Esophagus squamous epithelium (tissue), 5 donors: ENCODE measurements at regions not wholly inside any gene's neighbourhood (a gene's known extent, or its start where the extent isn't known, plus 50 kb on each side); places are given as distances from the start of the nearest gene placed in this dataset.

Experiments
- DNase-seq: peaks from one replicate; lab custom pipeline; 2025; lab: John Stamatoyannopoulos, UW
- H3K27ac ChIP-seq, 4 donors: fragments of 200-600 bp; sonication (generic); one replicate each; pipeline ENCODE4 v1.5.1; 2016 to 2019; ENCODE audit warnings: mild to moderate bottlenecking in 1 of 4
- H3K27me3 ChIP-seq, 4 donors: fragments of 200-600 bp; sonication (generic); 1 replicate in 3 of 4; 2 replicates in 1 of 4; pipeline versions ENCODE4 v1.5.1 to v1.6.0; 2017 to 2021; ENCODE audit warnings: antibody characterized with exemption in 1 of 4
- H3K36me3 ChIP-seq, 3 donors: fragments of 200-600 bp; sonication (generic); one replicate each; pipeline ENCODE4 v1.5.1; 2016 to 2019
- H3K4me1 ChIP-seq, 3 donors: fragments of 200-600 bp; sonication (generic); one replicate each; pipeline ENCODE4 v1.5.1; 2017 to 2019
- H3K4me3 ChIP-seq, 4 donors: fragments of 200-600 bp; sonication (generic); 1 replicate in 3 of 4; 2 replicates in 1 of 4; pipeline ENCODE4 v1.5.1; 2016 to 2019; ENCODE audit warnings: mild to moderate bottlenecking in 2 of 4, moderate library complexity in 1 of 4
- H3K9me3 ChIP-seq, 3 donors: fragments of 200-600 bp; sonication (generic); one replicate each; pipeline ENCODE4 v1.5.1; 2016 to 2019
- CTCF ChIP-seq, 6 experiments: fragments of 450-650 bp in 4 of 6; fragments of 200-600 bp in 2 of 6; sonication (generic) in 2 of 6; IDR thresholded peaks; one replicate each; pipeline ENCODE4 v1.5.1; 2016 to 2019; ENCODE audit warnings: antibody characterized with exemption in 6 of 6, mild to moderate bottlenecking in 4 of 6, moderate library complexity in 4 of 6
- POLR2A ChIP-seq, 4 donors: fragments of 450-650 bp; IDR thresholded peaks; one replicate each; pipeline ENCODE4 v1.6.1; 2017; ENCODE audit warnings: antibody characterized with exemption in 4 of 4, mild to moderate bottlenecking in 4 of 4, moderate library complexity in 3 of 4
- WGBS, 2 donors: methylation state at CpG; one replicate each; pipeline ENCODE4 v1.1.5; 2018; 5-methylcytosine and 5-hydroxymethylcytosine counted together
- intact Hi-C: fragments of 100-400 bp; cut with DNase I; formaldehyde crosslinking; loops from one replicate; pipeline ENCODE4 v1.15.0; 2022
- donor health status: DM: yes; HTN: yes; CAD: no.

GRCh38 chr14:22460461-22461195 is 128.4 kb downstream of the DAD1 start:
- no peak for DNase-seq
- Histone ChIP-seq H3K4me3 (no peak overlapping the region), H3K27ac (no peak overlapping the region), H3K4me1 (peaks cover 0 to 18% (median 0%) of the 10 kb centered on the region in 3 donors), H3K9me3 (no peaks in the 10 kb centered on the region), H3K27me3 (peaks cover 0 to 81% (median 0%) of the 10 kb centered on the region in 4 donors), H3K36me3 (no peaks in the 10 kb centered on the region)
- intact Hi-C loops, result no loop called here
- WGBS, 2 donors, result 40 to 41% methylated on average over 4 of the region's 4 CpGs
- TF ChIP-seq POLR2A (IDR thresholded peaks at IDR 0.05), result no peak
- no peak for TF ChIP-seq CTCF (IDR thresholded peaks at IDR 0.05)

- intact Hi-C loops, result no loop called here
- Histone ChIP-seq H3K4me1 (peaks cover 0 to 18% (median 0%) of the 10 kb centered on the region in 3 donors), H3K27me3 (peaks cover 0 to 82% (median 0%) of the 10 kb centered on the region in 4 donors), H3K9me3 (no peaks in the 10 kb centered on the region), H3K4me3 (no peak overlapping the region), H3K36me3 (no peaks in the 10 kb centered on the region), H3K27ac (no peak overlapping the region)
- no peak for DNase-seq
- 91% methylated on average over 2 of the region's 2 CpGs; no CpG with 5 or more reads in 1 of the 2 donors for WGBS, 2 donors
- no peak for TF ChIP-seq POLR2A (IDR thresholded peaks at IDR 0.05)
- TF ChIP-seq CTCF (IDR thresholded peaks at IDR 0.05), result no peak
Measured at GRCh38 chr14:22458737-22459136, 130.3 kb downstream of the DAD1 start.

- Histone ChIP-seq H3K27ac (no peak overlapping the region), H3K4me1 (peaks cover 0 to 18% (median 0%) of the 10 kb centered on the region in 3 donors), H3K4me3 (no peak overlapping the region), H3K9me3 (no peaks in the 10 kb centered on the region), H3K36me3 (no peaks in the 10 kb centered on the region), H3K27me3 (peaks cover 0 to 82% (median 0%) of the 10 kb centered on the region in 4 donors)
- intact Hi-C loops, result no loop called here
- 59 to 85% methylated on average over 1 to 2 of the region's 2 CpGs for WGBS, 2 donors
- no peak for TF ChIP-seq POLR2A (IDR thresholded peaks at IDR 0.05)
- no peak for TF ChIP-seq CTCF (IDR thresholded peaks at IDR 0.05)
- no peak for DNase-seq
Measured at GRCh38 chr14:22456998-22457594, 131.9 kb downstream of the DAD1 start.

- intact Hi-C loops, result no loop called here
- peaks cover 0 to 79% (median 0%) of the 10 kb centered on the region in 4 donors for H3K27me3 ChIP-seq
- H3K36me3 ChIP-seq, result no peaks in the 10 kb centered on the region
- H3K4me3 ChIP-seq, result no peak overlapping the region
- peaks cover 0 to 18% (median 0%) of the 10 kb centered on the region in 3 donors for H3K4me1 ChIP-seq
- 86 to 96% methylated on average over 3 of the region's 3 CpGs for WGBS, 2 donors
- H3K27ac ChIP-seq, result no peak overlapping the region
- TF ChIP-seq CTCF (IDR thresholded peaks at IDR 0.05), result no peak
- TF ChIP-seq POLR2A (IDR thresholded peaks at IDR 0.05), result no peak
- DNase-seq, result no peak
- no peaks in the 10 kb centered on the region for H3K9me3 ChIP-seq
Measured at GRCh38 chr14:22456421-22456820, 132.6 kb downstream of the DAD1 start.

- no peak for TF ChIP-seq POLR2A (IDR thresholded peaks at IDR 0.05)
- TF ChIP-seq CTCF (IDR thresholded peaks at IDR 0.05), result no peak
- no peak for DNase-seq
- intact Hi-C loops, result no loop called here
- Histone ChIP-seq H3K27ac (no peak overlapping the region), H3K4me1 (no peaks in the 10 kb centered on the region), H3K36me3 (no peaks in the 10 kb centered on the region), H3K27me3 (peaks cover 0 to 96% (median 0%) of the 10 kb centered on the region in 4 donors), H3K4me3 (no peak overlapping the region), H3K9me3 (no peaks in the 10 kb centered on the region)
- 87 to 97% methylated on average over 3 to 4 of the region's 4 CpGs for WGBS, 2 donors
Measured at GRCh38 chr14:22452330-22452729, 136.7 kb downstream of the DAD1 start.
